GM23338 (cell line): ENCODE measurements at regions not wholly inside any gene's neighbourhood (a gene's known extent, or its start where the extent isn't known, plus 50 kb on each side); places are given as distances from the start of the nearest gene placed in this dataset.

Source experiments
- CTCF ChIP-seq, 2 experiments: fragments of 200-600 bp in 1 of 2; sonication (generic) in 1 of 2; conservative IDR thresholded peaks; 2 replicates each; pipeline versions ENCODE4 v1.5.1 to v1.6.1; 2016 to 2017; ENCODE audit warnings: antibody characterized with exemption in 2 of 2, low read depth in 2 of 2, mild to moderate bottlenecking in 2 of 2, moderate library complexity in 1 of 2
- EZH2 ChIP-seq: fragments of 200-600 bp; sonication (generic); IDR thresholded peaks from one replicate; pipeline ENCODE4 v1.8.0; 2017; ENCODE audit warnings: antibody characterized with exemption, mild to moderate bottlenecking, low read depth; ENCODE audit not compliant: unreplicated experiment
- EZH2phosphoT487 ChIP-seq: fragments of 200-600 bp; sonication (generic); IDR thresholded peaks from one replicate; pipeline ENCODE4 v1.8.1; 2018; ENCODE audit warnings: antibody characterized with exemption; ENCODE audit not compliant: unreplicated experiment
- JUNB ChIP-seq: IDR thresholded peaks from one replicate; pipeline ENCODE4 v1.6.1; 2016; ENCODE audit warnings: antibody characterized with exemption; ENCODE audit not compliant: unreplicated experiment
- POLR2AphosphoS5 ChIP-seq: IDR thresholded peaks from 2 replicates; pipeline ENCODE4 v1.6.1; 2016; ENCODE audit warnings: antibody characterized with exemption, low read depth
- REST ChIP-seq: IDR thresholded peaks from one replicate; pipeline ENCODE4 v1.6.1; 2018; ENCODE audit warnings: antibody characterized with exemption; ENCODE audit not compliant: unreplicated experiment
- STAT1 ChIP-seq: IDR thresholded peaks from one replicate; pipeline ENCODE4 v1.6.1; 2016; ENCODE audit warnings: antibody characterized with exemption; ENCODE audit not compliant: unreplicated experiment
- ZNF114 ChIP-seq: fragments of 250-450 bp; sonication (Bioruptor Pico); IDR thresholded peaks from 2 replicates; pipeline ENCODE4 v1.5.0; 2020; ENCODE audit warnings: mild to moderate bottlenecking, moderate library complexity
- ZNF331 ChIP-seq: fragments of 250-450 bp; sonication (Bioruptor Pico); IDR thresholded peaks from 2 replicates; pipeline ENCODE4 v1.5.0; 2020; ENCODE audit warnings: low read depth, mild to moderate bottlenecking, moderate library complexity

GRCh38 chr13:39208636-39209035, 170.4 kb downstream of the NHLRC3 start:
- no peak for TF ChIP-seq ZNF331 (CRISPR knock-in tag)
- no peak for TF ChIP-seq CTCF (conservative IDR thresholded peaks at IDR 0.05; ENCODE audit: low read depth in 2 of 2)
- no peak for TF ChIP-seq POLR2AphosphoS5
- no peak for TF ChIP-seq EZH2
- no peak for TF ChIP-seq ZNF114 (CRISPR knock-in tag)
- no peak for TF ChIP-seq EZH2phosphoT487
- TF ChIP-seq REST, result no peak
- no peak for TF ChIP-seq STAT1
- no peak for TF ChIP-seq JUNB
